GM12891 (cell line): ENCODE measurements at regions not wholly inside any gene's neighbourhood (a gene's known extent, or its start where the extent isn't known, plus 50 kb on each side); places are given as distances from the start of the nearest gene placed in this dataset.

Source experiments
- POLR2A ChIP-seq: IDR thresholded peaks from 2 replicates; pipeline ENCODE4 v1.6.1; 2011; ENCODE audit warnings: low read depth, low read length, control low read depth
- TAF1 ChIP-seq: IDR thresholded peaks from 2 replicates; pipeline ENCODE4 v1.6.1; 2011; ENCODE audit warnings: low read depth, low read length, control low read depth

- TF ChIP-seq POLR2A, result no peak
- no peak for TF ChIP-seq TAF1
Observed at GRCh38 chr14:87141801-87142200, 851.2 kb downstream of the GALC start.
